ENCODE measurements at regions not wholly inside any gene's neighbourhood (a gene's known extent, or its start where the extent isn't known, plus 50 kb on each side); places are given as distances from the start of the nearest gene placed in this dataset.
A peak's percentile ranks its signal among the peaks of the same experiment; 100 is the strongest.
"Not testable (repeated sequence)": the region's sequence is repeated elsewhere in the genome, so short reads cannot be mapped to it uniquely, and the experiment has no call there.

GRCh38 chr1:185538309-185538898 is 195.8 kb upstream of the HMCN1 start:
- not testable (repeated sequence) for DNase-seq

GRCh38 chr1:185537596-185537995 is 196.6 kb upstream of the HMCN1 start:
- no peak for DNase-seq

DNA sequence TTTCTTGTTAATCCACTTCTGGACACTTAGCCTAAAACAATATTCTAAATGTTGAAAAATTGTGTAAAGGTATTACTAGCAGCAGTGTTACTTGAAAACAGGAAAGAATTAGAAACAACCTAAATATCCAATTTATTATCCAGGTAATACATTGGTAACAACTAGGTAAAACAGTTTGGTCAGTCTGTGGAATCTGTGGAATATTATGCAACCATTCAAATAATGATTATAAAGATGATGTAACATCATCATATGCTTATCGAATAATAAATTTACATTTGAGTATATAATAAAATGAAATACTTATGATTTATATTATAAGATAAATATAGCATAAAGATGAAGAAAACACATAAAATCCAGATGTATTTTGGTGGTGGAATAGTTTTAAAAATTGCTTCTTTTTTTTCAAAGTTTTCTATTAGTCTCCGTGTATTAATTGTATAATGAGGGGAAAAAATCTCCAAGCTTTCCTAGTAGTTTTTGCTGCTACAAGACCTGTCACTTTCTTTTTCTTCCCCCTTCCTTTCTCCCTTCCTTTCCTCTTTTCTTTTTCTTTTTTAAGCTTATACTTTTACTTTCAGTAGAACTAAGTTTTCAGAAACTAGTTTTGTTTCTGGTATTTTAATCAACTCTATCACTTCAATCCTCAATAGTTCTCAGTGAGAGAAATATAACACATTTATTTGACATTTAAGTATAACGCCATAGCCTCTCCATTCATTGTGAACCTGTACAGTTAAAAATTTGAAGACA is 197.8 kb upstream of the HMCN1 start:
- DNase-seq = no peak

GRCh38 chr1:185535621-185536020 is 198.6 kb upstream of the HMCN1 start:
- no peak for DNase-seq

DNA sequence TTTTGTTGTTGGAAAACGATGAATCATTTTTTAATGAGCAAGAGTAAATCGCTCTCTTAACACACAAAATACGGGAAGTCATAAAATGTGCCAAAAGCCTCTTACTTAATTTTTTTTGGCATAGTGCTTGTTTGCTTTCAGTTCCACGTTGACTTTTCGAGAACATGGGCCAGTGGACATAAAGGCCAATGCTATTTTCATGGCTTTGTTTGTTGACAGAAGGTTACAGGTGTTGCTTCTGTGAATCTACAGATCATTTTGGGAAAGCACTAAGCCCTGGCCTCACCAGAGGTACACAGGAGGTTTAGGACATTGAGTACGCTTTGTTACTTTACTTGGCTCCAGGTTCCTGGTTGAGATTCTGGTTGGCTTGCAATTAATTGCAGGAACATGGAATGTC is 199.4 kb upstream of the HMCN1 start:
- DNase-seq = peak; percentile 93

GRCh38 chr1:185533596-185533995 is 200.6 kb upstream of the HMCN1 start:
- DNase-seq = peak; percentile 7

GRCh38 chr1:185532856-185533255 is 201.3 kb upstream of the HMCN1 start:
- DNase-seq = no peak

GRCh38 chr1:185531838-185532237 is 202.4 kb upstream of the HMCN1 start:
- DNase-seq = no peak

DNA sequence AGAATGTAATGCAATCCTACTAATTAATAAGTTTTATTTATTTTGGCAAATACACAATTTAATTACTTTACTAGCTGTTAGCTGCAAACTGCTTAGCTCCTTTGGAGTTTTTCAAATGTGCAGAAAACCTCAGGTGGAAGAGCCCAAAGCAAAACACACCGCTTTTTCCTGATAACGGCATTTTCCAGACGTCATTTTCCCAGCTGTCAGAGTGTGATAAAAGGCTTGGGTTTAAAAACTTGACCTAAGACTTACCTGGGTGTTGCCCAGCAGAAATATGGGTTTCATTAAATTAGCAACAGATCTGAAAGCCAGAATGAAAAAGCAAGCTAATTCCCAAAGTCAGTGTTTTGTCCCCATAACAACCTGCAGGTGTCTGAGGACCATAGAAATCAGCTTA is 204.0 kb upstream of the HMCN1 start:
- DNase-seq = no peak

- DNase-seq = no peak
Observed at GRCh38 chr1:185529673-185530072, 204.5 kb upstream of the HMCN1 start.

GRCh38 chr1:185528084-185528676 is 206.0 kb upstream of the HMCN1 start:
- no peak for DNase-seq

- DNase-seq = no peak
Observed at GRCh38 chr1:185526344-185527307, 207.6 kb upstream of the HMCN1 start.

- DNase-seq = no peak
Observed at GRCh38 chr1:185520188-185520920, 203.3 kb upstream of the IVNS1ABP start.

DNA sequence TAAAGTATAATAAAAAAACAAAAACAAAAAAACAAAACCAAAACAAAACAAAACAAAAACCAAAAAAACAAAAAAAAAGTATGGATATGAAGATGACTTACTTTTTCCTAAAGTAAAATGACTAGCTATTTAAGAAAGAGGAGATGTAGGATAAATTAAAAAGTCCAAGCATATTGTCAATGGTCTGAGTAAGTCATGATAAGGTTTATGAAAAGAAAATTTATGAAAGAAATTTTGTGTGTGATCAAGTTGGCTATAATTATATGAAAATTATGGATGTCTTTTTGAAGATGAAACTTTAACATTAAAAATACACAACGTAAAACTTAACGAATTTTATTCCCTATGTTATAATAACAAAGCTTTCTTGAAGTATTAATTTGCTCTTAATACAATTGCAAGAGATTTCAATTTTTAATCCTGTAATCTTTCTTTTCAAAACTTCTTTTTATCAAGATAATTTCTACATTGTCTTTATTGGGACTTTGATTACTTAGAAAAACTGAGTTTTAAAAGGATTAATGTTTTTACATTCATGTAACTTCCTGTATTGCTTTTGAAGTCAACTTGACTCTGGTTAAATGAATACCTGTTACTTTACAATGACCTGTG is 200.9 kb upstream of the IVNS1ABP start:
- DNase-seq = no peak

DNA sequence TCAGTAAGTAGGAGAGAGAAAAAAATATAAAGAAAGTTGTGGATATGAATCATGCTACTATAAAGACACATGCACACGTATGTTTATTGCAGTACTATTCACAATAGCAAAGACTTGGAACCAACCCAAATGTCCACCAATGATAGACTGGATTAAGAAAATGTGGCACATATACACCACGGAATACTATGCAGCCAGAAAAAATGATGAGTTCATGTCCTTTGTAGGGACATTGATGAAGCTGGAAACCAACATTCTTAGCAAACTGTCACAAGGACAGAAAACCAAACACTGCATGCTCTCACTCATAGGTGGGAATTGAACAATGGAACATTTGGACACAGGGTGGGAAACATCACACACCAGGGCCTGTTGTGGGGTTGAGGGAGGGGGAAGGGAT is 200.3 kb upstream of the IVNS1ABP start:
- not testable (repeated sequence) for DNase-seq

DNA sequence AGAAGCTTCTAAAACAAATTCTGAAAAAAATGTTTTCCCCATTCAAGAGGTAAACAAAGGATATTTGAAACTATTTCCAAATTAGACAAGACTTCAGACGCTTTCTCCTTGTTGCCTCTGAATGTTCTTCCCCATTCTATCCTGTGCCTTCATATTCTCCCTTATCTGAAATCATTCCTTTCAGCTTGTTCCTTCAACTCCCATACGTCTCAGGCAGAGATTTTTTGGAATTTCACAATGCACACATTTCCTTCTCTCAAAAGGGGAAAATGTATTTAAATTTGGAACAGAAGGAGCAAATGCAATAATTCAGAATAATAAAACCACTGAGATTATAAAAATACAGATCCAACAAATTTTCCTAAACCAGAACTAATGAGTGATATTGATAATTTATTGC is 198.7 kb upstream of the IVNS1ABP start:
- no peak for DNase-seq

GRCh38 chr1:185514311-185514710 is 197.3 kb upstream of the IVNS1ABP start:
- DNase-seq = no peak

DNA sequence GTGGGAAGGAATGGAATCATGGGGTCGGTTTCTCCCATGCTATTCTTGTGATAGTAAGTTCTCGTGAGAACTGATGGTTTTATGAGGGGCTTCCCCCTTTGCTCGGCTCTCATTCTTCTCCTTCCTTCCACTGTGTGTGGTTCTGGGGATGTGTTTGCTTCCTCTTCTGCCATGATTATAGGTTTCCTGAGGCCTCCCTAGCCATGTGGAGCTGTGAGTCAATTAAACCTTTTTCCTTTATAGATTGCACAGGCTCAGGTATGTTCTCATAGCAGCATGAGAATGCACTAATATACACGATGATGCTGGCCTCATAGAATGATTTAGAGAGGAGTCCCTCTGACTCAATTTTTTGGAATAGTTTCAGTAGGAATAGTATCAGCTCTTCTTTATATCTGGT is 195.4 kb upstream of the IVNS1ABP start:
- DNase-seq = no peak

DNA sequence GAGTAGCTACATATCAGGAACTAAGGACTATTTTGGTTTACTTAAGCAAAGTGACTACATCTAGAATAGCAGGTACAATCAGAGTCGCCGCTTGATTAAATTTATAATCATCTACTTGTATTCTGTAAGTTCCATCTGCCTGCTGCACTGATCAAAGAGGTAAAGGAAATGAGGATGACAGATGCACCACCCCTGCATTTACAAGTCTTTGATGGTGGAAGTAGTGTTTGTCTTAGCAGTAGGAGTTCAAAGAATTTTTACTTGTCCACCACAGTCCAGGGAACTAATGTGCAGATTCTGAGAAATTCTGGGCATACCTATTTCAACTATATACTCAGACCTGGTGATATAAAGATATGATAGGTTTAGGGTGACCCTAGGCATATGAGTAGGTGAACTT is 184.1 kb upstream of the IVNS1ABP start:
- no peak for DNase-seq

GRCh38 chr1:185500001-185500626 is 183.1 kb upstream of the IVNS1ABP start:
- no peak for DNase-seq

DNA sequence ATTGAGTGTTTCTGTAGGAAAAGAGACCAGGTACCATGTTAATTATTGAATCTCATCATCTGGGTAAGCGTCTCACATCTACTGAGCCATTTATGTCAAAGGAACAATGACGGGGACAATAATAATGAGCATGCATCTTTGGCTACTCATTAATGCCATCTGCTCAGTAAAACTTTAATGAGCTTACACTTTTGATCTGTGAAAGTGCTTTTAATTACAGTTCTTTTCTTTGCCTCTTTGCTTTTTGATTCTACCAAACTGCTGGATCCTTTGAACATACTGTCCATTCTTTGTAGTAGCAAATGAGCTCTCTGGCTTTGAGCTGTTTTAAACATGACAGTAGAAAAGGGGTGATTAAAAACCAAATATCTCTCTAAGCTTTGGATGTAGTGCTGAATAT is 181.2 kb upstream of the IVNS1ABP start:
- DNase-seq = no peak

DNA sequence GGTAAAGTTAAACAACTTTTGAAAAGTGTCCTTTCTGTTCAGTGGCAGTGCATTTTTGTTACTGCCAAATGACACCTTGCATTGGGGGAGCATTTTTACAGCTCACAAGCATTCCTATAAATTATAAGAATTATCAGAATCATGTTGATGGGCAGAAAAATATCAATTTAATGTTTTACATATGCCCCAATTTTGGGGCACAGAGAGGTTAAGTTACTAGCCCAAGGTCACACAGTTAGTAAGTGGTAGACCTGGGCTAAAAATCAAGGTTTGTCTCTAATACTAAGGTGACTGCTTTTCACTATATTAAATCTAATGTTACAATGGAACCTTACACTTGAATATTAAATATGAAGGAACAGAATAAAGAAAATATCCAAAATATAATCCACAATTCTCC is 180.1 kb upstream of the IVNS1ABP start:
- no peak for DNase-seq
